ENCODE measurements at regions not wholly inside any gene's neighbourhood (a gene's known extent, or its start where the extent isn't known, plus 50 kb on each side); places are given as distances from the start of the nearest gene placed in this dataset.

DNA sequence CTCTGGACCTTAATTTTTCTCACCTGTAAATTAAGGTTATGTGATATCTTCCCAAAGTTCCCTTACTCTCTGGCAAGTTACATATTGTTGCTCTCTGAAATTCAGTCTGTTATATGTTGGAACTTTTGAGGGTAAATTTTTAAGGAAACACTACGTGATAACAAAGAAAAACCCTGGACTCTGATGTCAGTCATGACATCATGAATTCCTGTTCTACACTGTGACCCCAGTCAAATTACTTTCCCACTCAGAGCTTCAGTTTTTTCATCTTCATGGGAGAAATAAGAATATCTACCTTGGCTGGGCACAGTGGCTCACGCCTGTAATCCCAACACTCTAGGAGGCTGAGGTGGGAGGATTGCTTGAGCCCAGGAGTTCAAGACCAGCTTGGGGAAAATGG lies 164.6 kb upstream of the RALGAPA2 start:
- no peaks in the 10 kb centered on the region for H4K20me1 ChIP-seq (ENCODE audit: insufficient read depth)
- H3K27ac ChIP-seq (ENCODE audit: low read length) = no peak overlapping the region
- H2AFZ ChIP-seq (ENCODE audit: low read depth, low read length) = no peak overlapping the region
- no peaks in the 10 kb centered on the region for H3F3A ChIP-seq (ENCODE audit: insufficient read depth, low read length, poor library complexity, severe bottlenecking)
- H3K79me2 ChIP-seq (replicated peaks; ENCODE audit: insufficient read depth, low read length) = no peaks in the 10 kb centered on the region
- no peak for TF ChIP-seq EZH2 (IDR thresholded peaks at IDR 0.05; ENCODE audit: borderline replicate concordance, insufficient read depth, low read length, poor library complexity, severe bottlenecking)
- TF ChIP-seq, protein P1, sequence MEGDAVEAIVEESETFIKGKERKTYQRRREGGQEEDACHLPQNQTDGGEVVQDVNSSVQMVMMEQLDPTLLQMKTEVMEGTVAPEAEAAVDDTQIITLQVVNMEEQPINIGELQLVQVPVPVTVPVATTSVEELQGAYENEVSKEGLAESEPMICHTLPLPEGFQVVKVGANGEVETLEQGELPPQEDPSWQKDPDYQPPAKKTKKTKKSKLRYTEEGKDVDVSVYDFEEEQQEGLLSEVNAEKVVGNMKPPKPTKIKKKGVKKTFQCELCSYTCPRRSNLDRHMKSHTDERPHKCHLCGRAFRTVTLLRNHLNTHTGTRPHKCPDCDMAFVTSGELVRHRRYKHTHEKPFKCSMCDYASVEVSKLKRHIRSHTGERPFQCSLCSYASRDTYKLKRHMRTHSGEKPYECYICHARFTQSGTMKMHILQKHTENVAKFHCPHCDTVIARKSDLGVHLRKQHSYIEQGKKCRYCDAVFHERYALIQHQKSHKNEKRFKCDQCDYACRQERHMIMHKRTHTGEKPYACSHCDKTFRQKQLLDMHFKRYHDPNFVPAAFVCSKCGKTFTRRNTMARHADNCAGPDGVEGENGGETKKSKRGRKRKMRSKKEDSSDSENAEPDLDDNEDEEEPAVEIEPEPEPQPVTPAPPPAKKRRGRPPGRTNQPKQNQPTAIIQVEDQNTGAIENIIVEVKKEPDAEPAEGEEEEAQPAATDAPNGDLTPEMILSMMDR (IDR thresholded peaks at IDR 0.05; ENCODE audit: poor library complexity, severe bottlenecking) = no peak
- no peak for TF ChIP-seq MXI1 (conservative IDR thresholded peaks at IDR 0.05; ENCODE audit: poor library complexity, severe bottlenecking)
- TF ChIP-seq SMC3 (conservative IDR thresholded peaks at IDR 0.05; ENCODE audit: poor library complexity) = no peak
- TF ChIP-seq EP300 (conservative IDR thresholded peaks at IDR 0.05; ENCODE audit: poor library complexity, severe bottlenecking) = no peak
- no peak for TF ChIP-seq RAD21 (conservative IDR thresholded peaks at IDR 0.05)
- TF ChIP-seq POLR2AphosphoS5 (IDR thresholded peaks at IDR 0.05) = no peak
- TF ChIP-seq, protein P2, sequence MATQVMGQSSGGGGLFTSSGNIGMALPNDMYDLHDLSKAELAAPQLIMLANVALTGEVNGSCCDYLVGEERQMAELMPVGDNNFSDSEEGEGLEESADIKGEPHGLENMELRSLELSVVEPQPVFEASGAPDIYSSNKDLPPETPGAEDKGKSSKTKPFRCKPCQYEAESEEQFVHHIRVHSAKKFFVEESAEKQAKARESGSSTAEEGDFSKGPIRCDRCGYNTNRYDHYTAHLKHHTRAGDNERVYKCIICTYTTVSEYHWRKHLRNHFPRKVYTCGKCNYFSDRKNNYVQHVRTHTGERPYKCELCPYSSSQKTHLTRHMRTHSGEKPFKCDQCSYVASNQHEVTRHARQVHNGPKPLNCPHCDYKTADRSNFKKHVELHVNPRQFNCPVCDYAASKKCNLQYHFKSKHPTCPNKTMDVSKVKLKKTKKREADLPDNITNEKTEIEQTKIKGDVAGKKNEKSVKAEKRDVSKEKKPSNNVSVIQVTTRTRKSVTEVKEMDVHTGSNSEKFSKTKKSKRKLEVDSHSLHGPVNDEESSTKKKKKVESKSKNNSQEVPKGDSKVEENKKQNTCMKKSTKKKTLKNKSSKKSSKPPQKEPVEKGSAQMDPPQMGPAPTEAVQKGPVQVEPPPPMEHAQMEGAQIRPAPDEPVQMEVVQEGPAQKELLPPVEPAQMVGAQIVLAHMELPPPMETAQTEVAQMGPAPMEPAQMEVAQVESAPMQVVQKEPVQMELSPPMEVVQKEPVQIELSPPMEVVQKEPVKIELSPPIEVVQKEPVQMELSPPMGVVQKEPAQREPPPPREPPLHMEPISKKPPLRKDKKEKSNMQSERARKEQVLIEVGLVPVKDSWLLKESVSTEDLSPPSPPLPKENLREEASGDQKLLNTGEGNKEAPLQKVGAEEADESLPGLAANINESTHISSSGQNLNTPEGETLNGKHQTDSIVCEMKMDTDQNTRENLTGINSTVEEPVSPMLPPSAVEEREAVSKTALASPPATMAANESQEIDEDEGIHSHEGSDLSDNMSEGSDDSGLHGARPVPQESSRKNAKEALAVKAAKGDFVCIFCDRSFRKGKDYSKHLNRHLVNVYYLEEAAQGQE (IDR thresholded peaks at IDR 0.05; ENCODE audit: borderline replicate concordance) = no peak
- no peak overlapping the region for H3K4me2 ChIP-seq (ENCODE audit: low read length)
- no peak overlapping the region for H3K4me3 ChIP-seq (ENCODE audit: low read length)
- H3K9me3 ChIP-seq (ENCODE audit: low read length) = no peaks in the 10 kb centered on the region
- no peaks in the 10 kb centered on the region for H3K36me3 ChIP-seq (ENCODE audit: insufficient read depth, low read length)
- H3K27me3 ChIP-seq (ENCODE audit: insufficient read depth, low read depth, low read length) = peaks cover 72% of the 10 kb centered on the region
- no peaks in the 10 kb centered on the region for H3K9me2 ChIP-seq (ENCODE audit: insufficient read depth, low read length)
- H3K9ac ChIP-seq (ENCODE audit: low read length) = no peak overlapping the region

DNA sequence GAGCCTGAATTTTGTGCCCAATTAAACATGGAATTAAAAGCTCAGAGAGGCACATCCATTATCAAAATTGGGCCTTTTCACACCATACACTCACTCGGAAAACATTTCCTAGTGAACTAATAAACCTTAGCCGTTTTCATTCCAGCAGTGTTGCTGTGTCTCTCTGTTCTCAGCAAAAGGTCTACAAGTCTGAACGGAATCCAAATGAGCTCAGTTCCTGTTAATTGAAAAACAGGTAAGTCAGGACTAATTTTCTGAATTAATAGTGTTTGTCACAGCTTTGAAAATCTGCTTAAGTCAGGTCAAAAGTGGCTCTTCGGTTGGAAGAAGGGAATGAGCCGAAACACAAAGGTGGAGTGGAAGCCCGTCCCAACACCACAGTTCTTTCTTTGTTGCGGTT lies 163.3 kb upstream of the RALGAPA2 start:
- Histone ChIP-seq H3K9me3 (ENCODE audit: low read length) (no peaks in the 10 kb centered on the region), H3K9me2 (ENCODE audit: insufficient read depth, low read length) (no peaks in the 10 kb centered on the region), H3F3A (ENCODE audit: insufficient read depth, low read length, poor library complexity, severe bottlenecking) (no peaks in the 10 kb centered on the region), H3K36me3 (ENCODE audit: insufficient read depth, low read length) (no peaks in the 10 kb centered on the region), H3K4me3 (ENCODE audit: low read length) (no peak overlapping the region), H3K4me2 (ENCODE audit: low read length) (no peak overlapping the region), H2AFZ (ENCODE audit: low read depth, low read length) (no peak overlapping the region), H3K27ac (ENCODE audit: low read length) (no peak overlapping the region), H3K79me2 (replicated peaks; ENCODE audit: insufficient read depth, low read length) (no peaks in the 10 kb centered on the region), H3K27me3 (ENCODE audit: insufficient read depth, low read depth, low read length) (peaks cover 67% of the 10 kb centered on the region), H4K20me1 (ENCODE audit: insufficient read depth) (no peaks in the 10 kb centered on the region), H3K9ac (ENCODE audit: low read length) (no peak overlapping the region)
- no peak for TF ChIP-seq TAF1 (IDR thresholded peaks at IDR 0.05; ENCODE audit: low read depth)
- no peak for TF ChIP-seq EP300 (conservative IDR thresholded peaks at IDR 0.05; ENCODE audit: poor library complexity, severe bottlenecking)

DNA sequence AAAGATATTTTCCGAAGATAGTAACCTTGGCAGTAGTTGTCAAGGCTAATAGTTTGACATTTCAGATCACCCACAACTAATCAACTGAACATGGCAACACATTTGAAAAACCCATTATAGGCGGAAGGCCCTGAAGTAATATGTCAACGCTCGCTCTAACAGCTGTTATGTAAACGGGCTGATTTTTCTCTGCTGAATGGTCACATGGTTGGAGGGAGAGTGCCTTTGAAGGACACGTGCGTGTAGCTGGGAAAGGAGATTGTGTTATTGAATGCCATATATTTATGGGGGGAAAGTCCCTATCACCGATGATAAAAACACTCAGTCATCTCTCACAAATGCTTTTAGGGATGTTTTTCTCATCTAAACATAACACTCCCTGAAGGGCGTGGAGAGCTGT lies 160.0 kb upstream of the RALGAPA2 start:
- Histone ChIP-seq H3K36me3 (ENCODE audit: insufficient read depth, low read length) (no peaks in the 10 kb centered on the region), H3F3A (ENCODE audit: insufficient read depth, low read length, poor library complexity, severe bottlenecking) (no peaks in the 10 kb centered on the region), H3K9ac (ENCODE audit: low read length) (no peak overlapping the region), H4K20me1 (ENCODE audit: insufficient read depth) (no peaks in the 10 kb centered on the region), H3K9me3 (ENCODE audit: low read length) (no peaks in the 10 kb centered on the region), H3K4me3 (ENCODE audit: low read length) (no peak overlapping the region), H2AFZ (ENCODE audit: low read depth, low read length) (no peak overlapping the region), H3K27me3 (ENCODE audit: insufficient read depth, low read depth, low read length) (peaks cover 63% of the 10 kb centered on the region), H3K4me2 (ENCODE audit: low read length) (no peak overlapping the region), H3K79me2 (replicated peaks; ENCODE audit: insufficient read depth, low read length) (no peaks in the 10 kb centered on the region), H3K9me2 (ENCODE audit: insufficient read depth, low read length) (no peaks in the 10 kb centered on the region), H3K27ac (ENCODE audit: low read length) (no peak overlapping the region)
- TF ChIP-seq RAD21 (conservative IDR thresholded peaks at IDR 0.05) = no peak
